B cell (primary cell): ENCODE measurements at regions not wholly inside any gene's neighbourhood (a gene's known extent, or its start where the extent isn't known, plus 50 kb on each side); places are given as distances from the start of the nearest gene placed in this dataset.

Experiments used
- EZH2 ChIP-seq: IDR thresholded peaks from 2 replicates; pipeline ENCODE4 v1.6.1; 2012; ENCODE audit warnings: borderline replicate concordance, low read depth, mild to moderate bottlenecking, moderate library complexity, low read length; ENCODE audit not compliant: insufficient read depth, poor library complexity, severe bottlenecking
- TF ChIP-seq, protein P1 (sequence below): fragments of 200-600 bp; IDR thresholded peaks from one replicate; pipeline ENCODE4 v1.8.0; 2022; ENCODE audit warnings: antibody characterized with exemption, mild to moderate bottlenecking

DNA sequence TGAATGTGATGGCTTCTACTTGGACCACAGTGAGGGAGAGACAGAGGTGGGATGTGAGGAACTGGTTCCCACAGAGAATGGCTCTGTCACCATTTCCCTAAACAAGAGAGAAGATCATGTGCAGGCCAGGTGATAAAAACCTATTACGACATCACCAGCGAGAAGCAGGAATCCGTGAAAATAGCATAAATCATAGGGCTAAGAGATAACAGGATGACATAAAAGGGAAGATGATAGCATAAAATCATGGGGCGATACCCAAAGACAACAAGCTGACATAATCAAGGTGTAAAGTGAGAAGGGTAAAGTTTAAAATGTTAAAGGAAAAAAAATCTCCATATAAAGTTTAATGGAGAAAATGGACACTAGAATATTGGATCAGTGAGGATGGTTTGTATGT lies 205.5 kb upstream of the SLIT2 start:
- TF ChIP-seq, protein P1, sequence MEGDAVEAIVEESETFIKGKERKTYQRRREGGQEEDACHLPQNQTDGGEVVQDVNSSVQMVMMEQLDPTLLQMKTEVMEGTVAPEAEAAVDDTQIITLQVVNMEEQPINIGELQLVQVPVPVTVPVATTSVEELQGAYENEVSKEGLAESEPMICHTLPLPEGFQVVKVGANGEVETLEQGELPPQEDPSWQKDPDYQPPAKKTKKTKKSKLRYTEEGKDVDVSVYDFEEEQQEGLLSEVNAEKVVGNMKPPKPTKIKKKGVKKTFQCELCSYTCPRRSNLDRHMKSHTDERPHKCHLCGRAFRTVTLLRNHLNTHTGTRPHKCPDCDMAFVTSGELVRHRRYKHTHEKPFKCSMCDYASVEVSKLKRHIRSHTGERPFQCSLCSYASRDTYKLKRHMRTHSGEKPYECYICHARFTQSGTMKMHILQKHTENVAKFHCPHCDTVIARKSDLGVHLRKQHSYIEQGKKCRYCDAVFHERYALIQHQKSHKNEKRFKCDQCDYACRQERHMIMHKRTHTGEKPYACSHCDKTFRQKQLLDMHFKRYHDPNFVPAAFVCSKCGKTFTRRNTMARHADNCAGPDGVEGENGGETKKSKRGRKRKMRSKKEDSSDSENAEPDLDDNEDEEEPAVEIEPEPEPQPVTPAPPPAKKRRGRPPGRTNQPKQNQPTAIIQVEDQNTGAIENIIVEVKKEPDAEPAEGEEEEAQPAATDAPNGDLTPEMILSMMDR, result no peak
- TF ChIP-seq EZH2, result no peak
